ENCODE measurements at regions not wholly inside any gene's neighbourhood (a gene's known extent, or its start where the extent isn't known, plus 50 kb on each side); places are given as distances from the start of the nearest gene placed in this dataset.

DNA sequence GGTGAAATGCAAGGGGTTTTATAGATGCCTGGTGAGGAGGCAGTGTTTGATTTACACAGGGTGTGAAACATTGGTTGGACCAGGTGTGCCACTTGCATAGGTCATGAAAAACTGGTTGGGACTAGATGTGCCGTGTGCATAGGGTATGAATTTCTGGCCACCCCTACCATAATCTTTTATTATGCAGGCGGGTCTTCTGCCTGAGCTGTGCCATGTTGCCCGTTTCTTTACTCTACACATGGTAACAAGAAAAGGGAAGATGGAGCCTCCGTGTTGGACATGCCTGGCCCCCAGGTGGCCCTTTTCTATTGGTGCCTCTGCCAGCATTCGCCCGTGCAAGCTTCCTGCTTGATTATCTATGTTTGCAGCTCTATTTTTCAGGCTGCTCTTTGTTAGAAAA lies 805.4 kb downstream of the TRIB2 start:
- H3K27ac ChIP-seq (ENCODE audit: insufficient read depth, low read depth, low read length) = no peak overlapping the region
- no peak overlapping the region for H2AFZ ChIP-seq (ENCODE audit: low read depth, low read length)
- intact Hi-C loops (cut with micrococcal nuclease) (no loop called here), dilution Hi-C loops (cut with MboI; ENCODE audit: extremely low pct_ligation_motif_present, low sequenced_read_pairs) (no loop called here)
- no peaks in the 10 kb centered on the region for H3K27me3 ChIP-seq (ENCODE audit: control insufficient read depth in 2 of 2, insufficient read depth in 2 of 2, low read length in 2 of 2)
- no peak for TF ChIP-seq MYC (IDR thresholded peaks at IDR 0.05; ENCODE audit: low read depth, low read length)
- H3K79me2 ChIP-seq (ENCODE audit: control insufficient read depth, insufficient read depth, low read length) = no peaks in the 10 kb centered on the region
- H3K4me2 ChIP-seq (ENCODE audit: insufficient read depth, low read length) = no peak overlapping the region
- no peak overlapping the region for H3K4me3 ChIP-seq (replicated peaks in 1 of 3; ENCODE audit: insufficient read depth in 1 of 3, low read depth in 1 of 3, low read length in 3 of 3)
- no peak overlapping the region for H3K9ac ChIP-seq (replicated peaks; ENCODE audit: extremely low read depth, insufficient read depth, low read length)
- H3K9me1 ChIP-seq (replicated peaks; ENCODE audit: control insufficient read depth, extremely low read depth, insufficient read depth, low read length) = no peaks in the 10 kb centered on the region
- H3K36me3 ChIP-seq (ENCODE audit: control insufficient read depth in 2 of 2, extremely low read depth in 1 of 2, insufficient read depth in 2 of 2, low read length in 2 of 2) = no peaks in the 10 kb centered on the region
- FAIRE-seq = no peak
- POLR2A ChIA-PET = no interaction called here
- CTCF ChIA-PET = no interaction called here
- no peaks in the 10 kb centered on the region for H3K4me1 ChIP-seq (ENCODE audit: control insufficient read depth, extremely low read depth, insufficient read depth, low read length)
- no peaks in the 10 kb centered on the region for H3K9me3 ChIP-seq (replicated peaks; ENCODE audit: control insufficient read depth, insufficient read depth, low read length)
- no TSS peak for BruUV-seq (replicated peaks)
- no peaks in the 10 kb centered on the region for H4K20me1 ChIP-seq (replicated peaks; ENCODE audit: control insufficient read depth, extremely low read depth, insufficient read depth, low read length)
- no peak for DNase-seq (ENCODE audit: low read depth, low spot score)

DNA sequence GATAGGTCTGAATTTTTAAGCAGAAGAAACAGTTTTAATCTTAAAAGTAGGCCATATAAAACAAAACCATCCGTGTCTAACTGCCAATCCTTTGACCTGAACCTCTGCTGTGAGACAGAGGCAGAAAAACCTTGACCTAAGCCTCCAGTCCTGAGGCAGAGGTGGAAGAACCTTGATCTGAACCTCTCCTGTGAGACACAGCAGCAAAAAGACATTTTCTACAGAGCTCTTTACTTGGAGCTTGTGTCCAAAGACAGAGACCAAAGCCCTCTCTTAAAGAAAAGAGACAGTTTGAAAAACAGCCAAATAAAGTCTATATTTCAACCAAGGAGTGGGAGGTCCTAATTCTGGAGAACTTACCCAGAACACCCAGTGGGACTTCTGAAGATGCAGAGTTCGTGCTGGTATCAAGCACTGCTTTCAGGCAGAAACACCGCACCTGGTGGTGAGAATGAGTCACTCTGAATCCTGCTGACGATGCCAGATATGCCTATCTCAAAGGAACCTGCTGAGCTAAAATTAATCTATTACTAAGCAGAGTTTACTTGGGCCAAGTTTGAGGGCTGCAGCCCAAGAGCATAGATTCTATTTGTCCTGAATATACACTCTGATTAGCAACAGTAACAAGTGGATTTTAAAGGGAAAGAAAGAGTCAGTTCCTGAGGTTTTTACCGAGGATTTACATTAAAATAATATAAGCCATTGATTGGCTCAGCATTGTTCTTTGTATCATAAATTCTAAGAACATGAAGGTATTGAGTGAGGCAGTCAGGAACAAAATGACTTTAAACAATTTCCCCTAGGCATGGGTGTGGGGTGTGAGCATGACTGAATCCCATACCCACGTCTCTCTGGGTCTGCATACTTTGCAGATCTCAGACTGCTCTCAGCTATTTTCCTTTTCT lies 806.4 kb downstream of the TRIB2 start:
- intact Hi-C loops (cut with micrococcal nuclease) (no loop called here), dilution Hi-C loops (cut with MboI; ENCODE audit: extremely low pct_ligation_motif_present, low sequenced_read_pairs) (no loop called here)
- no peaks in the 10 kb centered on the region for H3K9me3 ChIP-seq (replicated peaks; ENCODE audit: control insufficient read depth, insufficient read depth, low read length)
- no peak overlapping the region for H3K4me3 ChIP-seq (replicated peaks in 1 of 3; ENCODE audit: insufficient read depth in 1 of 3, low read depth in 1 of 3, low read length in 3 of 3)
- TF ChIP-seq EZH2 (IDR thresholded peaks at IDR 0.05; ENCODE audit: borderline replicate concordance, low read depth, low read length, severe bottlenecking) = no peak
- TF ChIP-seq, protein P1, sequence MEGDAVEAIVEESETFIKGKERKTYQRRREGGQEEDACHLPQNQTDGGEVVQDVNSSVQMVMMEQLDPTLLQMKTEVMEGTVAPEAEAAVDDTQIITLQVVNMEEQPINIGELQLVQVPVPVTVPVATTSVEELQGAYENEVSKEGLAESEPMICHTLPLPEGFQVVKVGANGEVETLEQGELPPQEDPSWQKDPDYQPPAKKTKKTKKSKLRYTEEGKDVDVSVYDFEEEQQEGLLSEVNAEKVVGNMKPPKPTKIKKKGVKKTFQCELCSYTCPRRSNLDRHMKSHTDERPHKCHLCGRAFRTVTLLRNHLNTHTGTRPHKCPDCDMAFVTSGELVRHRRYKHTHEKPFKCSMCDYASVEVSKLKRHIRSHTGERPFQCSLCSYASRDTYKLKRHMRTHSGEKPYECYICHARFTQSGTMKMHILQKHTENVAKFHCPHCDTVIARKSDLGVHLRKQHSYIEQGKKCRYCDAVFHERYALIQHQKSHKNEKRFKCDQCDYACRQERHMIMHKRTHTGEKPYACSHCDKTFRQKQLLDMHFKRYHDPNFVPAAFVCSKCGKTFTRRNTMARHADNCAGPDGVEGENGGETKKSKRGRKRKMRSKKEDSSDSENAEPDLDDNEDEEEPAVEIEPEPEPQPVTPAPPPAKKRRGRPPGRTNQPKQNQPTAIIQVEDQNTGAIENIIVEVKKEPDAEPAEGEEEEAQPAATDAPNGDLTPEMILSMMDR (IDR thresholded peaks at IDR 0.05; ENCODE audit: extremely low read depth in 1 of 2, insufficient read depth in 1 of 2, low read depth in 1 of 2, low read length in 2 of 2) = no peak
- TF ChIP-seq FOS (IDR thresholded peaks at IDR 0.05; ENCODE audit: borderline replicate concordance, insufficient read depth, low read length) = no peak
- no peak for TF ChIP-seq MYC (IDR thresholded peaks at IDR 0.05; ENCODE audit: low read depth, low read length)
- TF ChIP-seq POLR2AphosphoS5 (IDR thresholded peaks at IDR 0.05; ENCODE audit: insufficient read depth, low read depth, low read length) = no peak
- no peak for TF ChIP-seq POLR2A (IDR thresholded peaks at IDR 0.05; ENCODE audit: low read depth, low read length)
- no peak for TF ChIP-seq GATA2 (IDR thresholded peaks at IDR 0.05; ENCODE audit: insufficient read depth, insufficient read length, low read depth, low read length)
- TF ChIP-seq, protein P2, sequence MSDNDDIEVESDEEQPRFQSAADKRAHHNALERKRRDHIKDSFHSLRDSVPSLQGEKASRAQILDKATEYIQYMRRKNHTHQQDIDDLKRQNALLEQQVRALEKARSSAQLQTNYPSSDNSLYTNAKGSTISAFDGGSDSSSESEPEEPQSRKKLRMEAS (IDR thresholded peaks at IDR 0.05; ENCODE audit: insufficient read depth, insufficient read length) = no peak
- TF ChIP-seq JUN (IDR thresholded peaks at IDR 0.05; ENCODE audit: borderline replicate concordance, insufficient read depth, insufficient read length, low read depth) = no peak
- no peaks in the 10 kb centered on the region for H3K4me1 ChIP-seq (ENCODE audit: control insufficient read depth, extremely low read depth, insufficient read depth, low read length)
- ChIA-PET CTCF (no interaction called here), POLR2A (no interaction called here)
- H3K9ac ChIP-seq (replicated peaks; ENCODE audit: extremely low read depth, insufficient read depth, low read length) = no peak overlapping the region
- no peaks in the 10 kb centered on the region for H4K20me1 ChIP-seq (replicated peaks; ENCODE audit: control insufficient read depth, extremely low read depth, insufficient read depth, low read length)
- no peak overlapping the region for H3K27ac ChIP-seq (ENCODE audit: insufficient read depth, low read depth, low read length)
- H3K79me2 ChIP-seq (ENCODE audit: control insufficient read depth, insufficient read depth, low read length) = no peaks in the 10 kb centered on the region
- FAIRE-seq = no peak
- no peaks in the 10 kb centered on the region for H3K9me1 ChIP-seq (replicated peaks; ENCODE audit: control insufficient read depth, extremely low read depth, insufficient read depth, low read length)
- no peaks in the 10 kb centered on the region for H3K36me3 ChIP-seq (ENCODE audit: control insufficient read depth in 2 of 2, extremely low read depth in 1 of 2, insufficient read depth in 2 of 2, low read length in 2 of 2)
- BruUV-seq (replicated peaks) = no TSS peak
- H3K27me3 ChIP-seq (ENCODE audit: control insufficient read depth in 2 of 2, insufficient read depth in 2 of 2, low read length in 2 of 2) = no peaks in the 10 kb centered on the region
- H2AFZ ChIP-seq (ENCODE audit: low read depth, low read length) = no peak overlapping the region
- no peak for DNase-seq (ENCODE audit: low read depth, low spot score)
- H3K4me2 ChIP-seq (ENCODE audit: insufficient read depth, low read length) = no peak overlapping the region

All from endothelial cell of umbilical vein (primary cell).